Ovary (tissue), 7 donors: ENCODE measurements at regions not wholly inside any gene's neighbourhood (a gene's known extent, or its start where the extent isn't known, plus 50 kb on each side); places are given as distances from the start of the nearest gene placed in this dataset.

Experiments
- DNase-seq, 5 donors: peaks; one replicate each; pipeline ENCODE4 v3.0.0-alpha.2; 2019 to 2020
- H3K27ac ChIP-seq, 2 donors: fragments of 200-600 bp; one replicate each; pipeline versions ENCODE4 v1.5.1 to v1.8.0; 2019 to 2022
- H3K27me3 ChIP-seq: fragments of 200-600 bp; one replicate; pipeline ENCODE4 v1.8.0; 2022
- H3K36me3 ChIP-seq: fragments of 200-600 bp; sonication (generic); one replicate; pipeline ENCODE4 v1.5.1; 2019
- H3K4me1 ChIP-seq: one replicate; pipeline ENCODE4 v1.8.1; 2013; ENCODE audit warnings: mild to moderate bottlenecking, moderate library complexity; ENCODE audit not compliant: insufficient read depth
- H3K4me3 ChIP-seq: fragments of 200-600 bp; sonication (generic); one replicate; pipeline ENCODE4 v1.5.1; 2017
- H3K9me3 ChIP-seq, 2 donors: fragments of 200-600 bp in 1 of 2; sonication (generic) in 1 of 2; one replicate each; pipeline versions ENCODE4 v1.5.1 to v1.8.1; 2013 to 2019; ENCODE audit warnings: mild to moderate bottlenecking in 1 of 2, moderate library complexity in 1 of 2
- EP300 ChIP-seq: sonication (generic); formaldehyde crosslinking; IDR thresholded peaks from one replicate; pipeline ENCODE4 v1.6.1; 2017; ENCODE audit warnings: antibody characterized with exemption
- POLR2A ChIP-seq: fragments of 450-650 bp; IDR thresholded peaks from one replicate; pipeline ENCODE4 v1.6.1; 2017; ENCODE audit warnings: antibody characterized with exemption, mild to moderate bottlenecking, moderate library complexity
- WGBS, 3 donors: extraction: QIAGEN DNeasy Blood & Tissue Kit in 1 of 3; methylation state at CpG; one replicate each; pipeline versions ENCODE4 v1.1.5 to v1.1.7; 2013 to 2017; 5-methylcytosine and 5-hydroxymethylcytosine counted together
- intact Hi-C, 4 donors: fragments of 100-400 bp; cut with DNase I; formaldehyde crosslinking; loops; one replicate each; pipeline versions ENCODE4 v1.11.0 to v1.15.1; 2022 to 2023
- TF ChIP-seq, protein P1 (sequence below), 3 donors: fragments of 450-650 bp in 2 of 3; fragments of 200-600 bp in 1 of 3; IDR thresholded peaks; one replicate each; pipeline versions ENCODE4 v1.5.1 to v1.8.0; 2016 to 2022; ENCODE audit warnings: antibody characterized with exemption in 3 of 3, mild to moderate bottlenecking in 1 of 3
- donor health status: DM: no; HTN: no; CAD: no; lungs with moderate emphysema.
- donor health status: DM: no; HTN: no; CAD: no.
- donor health status: Bipolar disorder and iron deficiency.
- donor health status: DM: no; HTN: no; CAD: no.
- donor health status: DM: yes; HTN: yes; CAD: no.

DNA sequence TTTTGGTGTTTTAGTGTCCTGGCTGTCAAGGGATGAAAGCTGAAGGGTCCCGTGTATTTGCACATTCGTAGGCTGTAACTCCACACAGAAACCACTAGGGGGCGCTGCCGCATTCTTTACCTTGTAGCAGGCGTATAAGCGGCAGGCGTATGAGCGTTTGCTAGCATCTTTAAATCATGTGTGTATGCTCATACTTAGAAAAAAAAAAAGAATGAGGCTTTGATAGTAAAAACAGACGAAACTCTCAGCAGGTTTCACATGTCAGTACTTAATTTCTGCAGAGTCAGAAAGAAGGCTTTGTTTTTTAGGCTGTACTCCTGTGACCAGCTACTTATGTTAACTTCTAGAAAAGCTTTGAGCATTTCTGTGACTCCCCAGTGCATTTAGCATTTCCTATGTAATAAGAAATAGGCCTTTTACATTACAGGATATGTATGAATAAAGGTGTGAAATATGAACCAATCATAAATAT, 218.8 kb upstream of the ADAMTSL1 start:
- TF ChIP-seq EP300 (no peak), POLR2A (no peak)
- TF ChIP-seq, protein P1, sequence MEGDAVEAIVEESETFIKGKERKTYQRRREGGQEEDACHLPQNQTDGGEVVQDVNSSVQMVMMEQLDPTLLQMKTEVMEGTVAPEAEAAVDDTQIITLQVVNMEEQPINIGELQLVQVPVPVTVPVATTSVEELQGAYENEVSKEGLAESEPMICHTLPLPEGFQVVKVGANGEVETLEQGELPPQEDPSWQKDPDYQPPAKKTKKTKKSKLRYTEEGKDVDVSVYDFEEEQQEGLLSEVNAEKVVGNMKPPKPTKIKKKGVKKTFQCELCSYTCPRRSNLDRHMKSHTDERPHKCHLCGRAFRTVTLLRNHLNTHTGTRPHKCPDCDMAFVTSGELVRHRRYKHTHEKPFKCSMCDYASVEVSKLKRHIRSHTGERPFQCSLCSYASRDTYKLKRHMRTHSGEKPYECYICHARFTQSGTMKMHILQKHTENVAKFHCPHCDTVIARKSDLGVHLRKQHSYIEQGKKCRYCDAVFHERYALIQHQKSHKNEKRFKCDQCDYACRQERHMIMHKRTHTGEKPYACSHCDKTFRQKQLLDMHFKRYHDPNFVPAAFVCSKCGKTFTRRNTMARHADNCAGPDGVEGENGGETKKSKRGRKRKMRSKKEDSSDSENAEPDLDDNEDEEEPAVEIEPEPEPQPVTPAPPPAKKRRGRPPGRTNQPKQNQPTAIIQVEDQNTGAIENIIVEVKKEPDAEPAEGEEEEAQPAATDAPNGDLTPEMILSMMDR (IDR thresholded peaks at IDR 0.05), result peak; percentile 73 to 85 (median 80)
- 1% methylated on average over 9 of the region's 9 CpGs for WGBS, 3 donors
- no peaks in the 10 kb centered on the region for H3K27me3 ChIP-seq
- H3K9me3 ChIP-seq, result no peaks in the 10 kb centered on the region
- DNase-seq, result peak; percentile 70 to 85 (median 82)
- no peak overlapping the region for H3K27ac ChIP-seq
- intact Hi-C loops, result loop anchor here (5.0 to 10.0 kb wide), 7 partner anchors 180 to 777 kb away; partner anchors contain the start of gene SAXO1 (in 1 of the 4)
- H3K4me3 ChIP-seq, result no peak overlapping the region
- H3K4me1 ChIP-seq, result no peaks in the 10 kb centered on the region
- no peaks in the 10 kb centered on the region for H3K36me3 ChIP-seq

GRCh38 chr9:18255747-18256146, 218.2 kb upstream of the ADAMTSL1 start:
- DNase-seq, result no peak
- 66 to 79% (median 67%) methylated on average over 4 of the region's 4 CpGs for WGBS, 3 donors
- H3K36me3 ChIP-seq, result no peaks in the 10 kb centered on the region
- H3K27ac ChIP-seq, result no peak overlapping the region
- TF ChIP-seq POLR2A, result no peak
- H3K27me3 ChIP-seq, result no peaks in the 10 kb centered on the region
- H3K4me3 ChIP-seq, result no peak overlapping the region
- intact Hi-C loops, result loop anchor here (5.0 to 10.0 kb wide), 7 partner anchors 179 to 777 kb away; partner anchors contain the start of gene SAXO1 (in 1 of the 4)
- no peaks in the 10 kb centered on the region for H3K4me1 ChIP-seq
- H3K9me3 ChIP-seq, result no peaks in the 10 kb centered on the region

DNA sequence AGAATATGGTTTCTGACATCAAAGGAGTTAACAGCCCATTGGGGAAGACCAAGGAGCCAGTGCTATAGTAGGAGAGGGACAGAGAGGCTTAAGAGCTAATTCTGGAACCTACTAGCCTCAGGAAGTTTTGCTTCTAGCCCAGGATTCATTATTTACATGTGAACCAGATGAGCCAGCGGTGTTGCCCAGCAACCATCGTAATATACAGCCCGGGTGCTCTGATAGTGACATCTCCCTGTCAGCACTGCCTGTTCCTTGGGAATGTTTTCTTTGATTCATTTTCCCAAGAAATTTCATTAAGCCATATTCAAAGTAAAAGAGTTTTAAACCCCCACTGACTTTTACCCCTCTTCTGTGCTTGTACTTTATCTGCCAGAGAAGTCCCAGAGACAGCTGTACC, 217.4 kb upstream of the ADAMTSL1 start:
- 50 to 70% (median 52%) methylated on average over 3 of the region's 3 CpGs for WGBS, 3 donors
- Histone ChIP-seq H3K27me3 (no peaks in the 10 kb centered on the region), H3K27ac (no peak overlapping the region), H3K36me3 (no peaks in the 10 kb centered on the region), H3K4me3 (no peak overlapping the region), H3K4me1 (no peaks in the 10 kb centered on the region), H3K9me3 (no peaks in the 10 kb centered on the region)
- intact Hi-C loops, result loop anchor here (5.0 to 10.0 kb wide), 7 partner anchors 178 to 776 kb away; partner anchors contain the start of gene SAXO1 (in 1 of the 4)
- no peak for DNase-seq
- TF ChIP-seq POLR2A (no peak), EP300 (no peak)
- TF ChIP-seq, protein P1 (IDR thresholded peaks at IDR 0.05), result no peak

DNA sequence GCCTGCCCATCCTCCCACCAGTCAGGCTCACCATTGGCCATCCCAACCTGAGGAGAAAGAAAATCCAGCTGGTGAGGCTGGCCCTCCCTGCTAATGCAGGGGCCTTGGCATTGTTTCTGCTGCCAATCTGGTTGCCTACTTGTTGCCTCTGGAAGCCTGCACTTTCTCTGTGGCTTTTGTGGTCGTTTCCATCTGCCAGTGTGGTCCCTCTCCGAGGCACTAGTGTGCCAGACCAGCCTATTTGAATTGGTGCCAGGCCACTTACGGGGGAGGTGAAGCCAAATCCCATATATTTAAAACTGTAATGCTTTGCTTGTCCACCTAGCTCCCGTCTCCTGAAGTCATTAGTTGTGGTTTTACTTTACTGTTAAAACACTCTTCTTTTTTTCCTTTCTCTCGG, 213.4 kb upstream of the ADAMTSL1 start:
- no peaks in the 10 kb centered on the region for H3K4me1 ChIP-seq
- TF ChIP-seq, protein P1 (IDR thresholded peaks at IDR 0.05), result no peak
- no peak for TF ChIP-seq POLR2A
- no peak for TF ChIP-seq EP300
- H3K27me3 ChIP-seq, result no peaks in the 10 kb centered on the region
- intact Hi-C loops, result no loop called here
- H3K4me3 ChIP-seq, result no peak overlapping the region
- no peak for DNase-seq
- H3K36me3 ChIP-seq, result no peaks in the 10 kb centered on the region
- 54 to 69% (median 69%) methylated on average over 5 of the region's 5 CpGs for WGBS, 3 donors
- no peak overlapping the region for H3K27ac ChIP-seq
- no peaks in the 10 kb centered on the region for H3K9me3 ChIP-seq

GRCh38 chr9:18261181-18261580, 212.8 kb upstream of the ADAMTSL1 start:
- intact Hi-C loops, result no loop called here
- Histone ChIP-seq H3K4me1 (no peaks in the 10 kb centered on the region), H3K36me3 (no peaks in the 10 kb centered on the region), H3K27ac (no peak overlapping the region), H3K9me3 (no peaks in the 10 kb centered on the region), H3K4me3 (no peak overlapping the region), H3K27me3 (no peaks in the 10 kb centered on the region)
- TF ChIP-seq, protein P1 (IDR thresholded peaks at IDR 0.05), result no peak
- no peak for TF ChIP-seq POLR2A
- TF ChIP-seq EP300, result no peak
- no peak for DNase-seq
- WGBS, 3 donors, result 30 to 59% (median 37%) methylated on average over 2 of the region's 2 CpGs
